Activated T-cell treated with anti-CD3 and anti-CD28 coated beads for 24 hours (primary cell): ENCODE measurements at regions not wholly inside any gene's neighbourhood (a gene's known extent, or its start where the extent isn't known, plus 50 kb on each side); places are given as distances from the start of the nearest gene placed in this dataset.
"Not testable (repeated sequence)": the region's sequence is repeated elsewhere in the genome, so short reads cannot be mapped to it uniquely, and the experiment has no call there.

Source experiments
- DNase-seq: peaks from one replicate; pipeline ENCODE4 v3.0.0-alpha.2; 2020; ENCODE audit warnings: low read depth

DNA sequence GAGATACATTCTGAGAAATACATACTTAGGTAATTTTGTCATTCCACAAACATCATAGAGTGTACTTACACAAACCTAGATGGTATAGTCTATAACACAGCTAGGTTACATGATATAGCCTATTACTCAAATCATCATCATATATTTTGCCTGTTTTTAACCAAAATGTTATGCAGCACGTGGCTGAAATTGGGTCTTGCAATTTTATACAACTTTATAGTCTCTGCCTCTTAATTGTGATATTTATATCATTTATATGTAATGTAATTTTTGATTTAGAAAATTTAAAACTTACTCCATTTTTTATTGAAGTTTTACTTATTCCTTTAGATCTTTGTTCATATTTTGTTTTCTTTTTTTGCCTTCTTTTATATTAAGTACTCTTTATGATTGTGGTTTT lies 350.7 kb upstream of the DCN start:
- DNase-seq, result no peak

DNA sequence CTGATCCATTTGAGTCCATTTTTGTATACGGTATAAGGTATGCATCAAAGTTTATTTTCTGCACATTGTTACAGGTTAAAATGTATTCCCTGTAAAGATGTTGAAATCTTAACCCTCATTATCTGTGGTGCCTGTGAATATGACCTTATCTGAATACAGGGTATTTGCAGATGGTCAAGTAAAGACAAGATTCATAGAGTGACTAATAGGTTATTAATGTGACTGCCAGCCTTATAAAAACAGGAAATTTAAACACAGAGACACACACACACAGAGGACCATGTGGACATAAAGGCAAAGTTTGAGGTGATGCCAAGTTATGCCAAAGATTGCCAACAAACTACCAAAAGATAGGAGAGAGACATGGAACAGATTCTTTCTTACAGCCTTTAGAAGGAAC lies 347.2 kb upstream of the DCN start:
- no peak for DNase-seq

DNA sequence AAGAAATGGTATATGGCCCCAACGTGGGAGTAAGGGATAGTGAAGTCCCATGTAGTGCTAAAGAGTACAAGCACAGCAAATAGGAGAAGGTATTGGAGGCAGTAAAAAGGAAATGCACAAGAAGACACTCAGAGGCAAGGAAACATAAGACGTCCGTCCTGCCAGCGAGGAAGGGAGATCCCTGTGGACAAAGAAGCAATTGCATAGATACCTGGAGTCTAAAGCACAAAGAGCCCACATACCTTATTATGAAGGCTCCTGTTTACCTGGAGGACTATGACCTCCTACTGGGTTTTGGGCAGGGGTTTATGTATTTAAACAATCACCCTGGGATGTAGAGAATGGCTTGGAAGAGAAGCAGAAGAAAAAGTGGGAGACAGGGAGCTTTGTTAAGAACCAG lies 341.2 kb upstream of the DCN start:
- no peak for DNase-seq

DNA sequence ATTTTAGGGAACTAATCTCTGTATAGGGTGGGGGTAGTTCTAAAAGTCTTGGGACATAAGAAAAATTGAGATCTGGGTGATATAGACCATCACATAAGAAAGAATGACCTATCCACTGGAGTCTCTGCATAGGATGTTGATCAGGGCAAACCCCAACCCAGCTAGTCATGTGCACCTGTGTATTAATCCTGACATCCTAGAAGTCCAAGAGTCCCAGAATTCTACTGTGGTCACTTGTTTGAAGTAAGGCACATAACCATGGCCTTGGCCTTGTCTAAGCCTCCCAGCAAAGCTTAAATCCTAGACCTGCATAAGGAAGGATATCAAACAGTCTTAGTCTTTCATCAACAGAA lies 334.1 kb upstream of the DCN start:
- DNase-seq, result no peak

DNA sequence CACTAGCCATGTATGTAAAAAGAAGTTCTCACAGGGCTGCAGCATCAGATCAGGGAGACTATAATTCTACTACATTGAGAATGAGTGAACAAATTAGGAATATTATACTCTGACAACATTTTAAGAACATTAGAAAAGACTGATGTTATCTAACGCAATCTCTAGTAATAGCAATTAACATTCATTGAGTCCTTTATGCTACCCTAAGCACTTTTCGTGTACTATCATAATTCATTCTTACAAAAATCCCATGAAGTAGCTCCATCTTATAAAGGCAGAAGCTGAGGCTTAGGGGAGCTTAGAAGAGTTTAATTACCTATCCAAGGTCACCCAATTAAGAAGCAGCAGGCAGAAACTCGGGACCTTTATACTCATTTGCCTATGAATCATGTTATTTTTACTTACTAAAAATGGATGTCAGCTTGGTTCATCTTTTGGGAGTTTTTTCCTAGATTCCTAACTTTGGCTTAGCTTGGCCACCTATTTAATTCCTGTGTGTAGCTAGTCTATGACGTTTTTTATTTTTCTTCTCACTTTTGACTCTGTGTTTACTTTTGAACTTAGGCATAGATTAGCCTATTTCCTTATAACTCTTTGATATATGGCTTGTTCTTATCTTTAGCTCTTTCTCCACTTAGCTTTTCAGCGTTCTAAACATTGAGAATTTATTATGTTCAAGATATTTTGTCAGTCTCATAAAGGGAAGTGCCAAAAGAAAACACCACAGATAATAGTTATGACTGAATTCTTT lies 333.5 kb upstream of the DCN start:
- DNase-seq, result no peak

DNA sequence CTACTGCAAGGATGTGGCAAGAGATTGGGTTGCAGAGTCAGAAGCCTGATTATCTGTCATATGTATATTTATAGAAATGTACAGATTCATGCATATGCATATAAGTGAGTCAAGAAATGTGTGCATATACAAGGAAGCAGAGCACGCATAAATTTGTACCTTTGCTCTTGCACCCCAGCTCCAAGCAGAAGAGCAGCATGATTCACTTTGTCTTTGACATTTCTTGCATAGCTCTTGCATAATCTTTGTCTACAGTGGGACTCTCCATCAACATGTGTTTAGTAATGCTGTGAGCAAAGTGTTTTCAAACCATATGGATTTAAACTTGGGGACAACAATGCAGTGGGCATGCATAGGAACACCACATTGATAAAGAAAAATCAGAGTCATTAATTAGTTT lies 330.7 kb upstream of the DCN start:
- no peak for DNase-seq

DNA sequence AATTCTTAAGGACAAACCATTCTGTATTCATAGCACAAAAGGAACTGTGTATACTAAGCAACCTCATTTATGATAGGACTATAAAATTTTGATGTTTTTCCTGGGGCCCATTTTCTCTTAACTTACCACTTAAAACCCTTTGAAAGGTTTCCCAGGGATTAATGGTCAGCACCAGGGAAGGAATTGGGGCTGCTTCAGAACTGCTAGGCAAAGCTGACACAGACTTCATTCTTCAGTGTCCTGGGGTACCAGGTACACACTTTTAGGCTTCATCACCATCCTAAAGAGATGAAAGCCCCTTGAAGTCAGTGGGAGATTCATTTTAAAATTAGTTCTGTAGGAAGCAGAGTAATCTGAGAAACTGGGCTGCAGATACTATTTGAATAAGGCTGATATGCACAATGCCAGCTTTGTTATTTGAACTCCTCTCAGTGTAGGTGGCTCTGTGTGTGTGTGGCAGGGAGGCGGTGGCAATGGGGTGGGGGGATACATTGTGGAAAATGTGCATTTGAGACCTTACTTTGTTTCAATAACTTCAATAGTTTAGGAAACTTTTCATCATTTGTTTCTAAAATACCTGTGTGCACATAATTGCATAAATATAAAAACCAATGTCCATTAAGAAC lies 329.3 kb upstream of the DCN start:
- DNase-seq, result no peak

DNA sequence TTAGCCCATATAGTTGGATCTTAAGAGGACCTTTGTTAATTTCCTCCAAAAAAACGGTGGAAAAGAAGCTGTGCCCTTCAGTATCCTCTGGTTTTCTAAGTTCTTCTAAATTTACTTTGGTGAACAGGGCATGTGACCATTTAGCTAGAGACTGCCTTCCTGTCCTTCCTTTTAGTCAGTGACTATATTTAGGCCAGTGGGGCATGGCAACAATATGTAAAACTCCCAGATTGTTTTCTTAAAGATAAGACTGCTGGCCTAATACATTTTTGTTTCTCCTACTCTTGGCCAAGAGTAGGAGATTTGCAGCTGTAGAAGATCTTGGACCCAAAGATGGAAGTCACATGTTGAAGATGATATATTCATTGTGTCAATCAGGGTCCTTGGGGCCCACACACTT lies 325.1 kb upstream of the DCN start:
- no peak for DNase-seq

DNA sequence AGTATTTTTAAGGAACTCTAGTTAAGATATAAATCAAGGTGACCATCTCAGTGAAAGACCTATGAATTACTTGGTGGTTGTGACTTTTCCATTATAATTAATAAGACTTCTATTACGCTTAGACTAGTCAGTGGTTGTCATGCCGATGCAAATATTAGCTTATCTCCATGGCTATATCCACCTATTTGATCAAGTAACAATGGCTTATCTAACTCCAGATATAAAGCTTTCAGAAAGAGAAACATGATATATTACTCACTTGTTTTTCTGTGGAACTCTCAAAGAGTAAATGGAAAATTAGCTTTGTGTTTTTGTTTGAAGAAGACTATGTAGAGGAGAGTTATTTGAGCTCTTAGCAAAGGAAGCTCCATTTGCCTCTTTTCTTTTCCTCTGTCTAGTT lies 323.8 kb upstream of the DCN start:
- no peak for DNase-seq

DNA sequence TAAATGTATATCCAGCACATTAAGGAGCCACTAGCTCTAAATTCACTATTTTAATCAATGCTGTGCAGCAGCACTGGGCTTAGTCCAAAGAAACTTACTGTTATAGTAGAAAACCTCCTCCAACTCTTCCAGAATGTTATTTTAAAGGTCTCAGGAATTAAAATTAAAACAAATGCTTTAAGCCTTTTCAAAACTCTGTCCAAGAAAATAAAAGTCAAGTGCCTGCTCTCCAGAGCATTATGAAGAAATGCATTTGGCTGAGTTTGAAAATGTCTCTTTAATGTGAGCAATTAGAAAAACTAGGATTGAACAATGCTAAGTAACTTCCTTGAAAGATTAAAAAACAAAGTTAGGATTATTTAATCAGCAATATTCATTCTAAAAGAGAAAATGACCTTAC lies 322.4 kb upstream of the DCN start:
- DNase-seq, result no peak

DNA sequence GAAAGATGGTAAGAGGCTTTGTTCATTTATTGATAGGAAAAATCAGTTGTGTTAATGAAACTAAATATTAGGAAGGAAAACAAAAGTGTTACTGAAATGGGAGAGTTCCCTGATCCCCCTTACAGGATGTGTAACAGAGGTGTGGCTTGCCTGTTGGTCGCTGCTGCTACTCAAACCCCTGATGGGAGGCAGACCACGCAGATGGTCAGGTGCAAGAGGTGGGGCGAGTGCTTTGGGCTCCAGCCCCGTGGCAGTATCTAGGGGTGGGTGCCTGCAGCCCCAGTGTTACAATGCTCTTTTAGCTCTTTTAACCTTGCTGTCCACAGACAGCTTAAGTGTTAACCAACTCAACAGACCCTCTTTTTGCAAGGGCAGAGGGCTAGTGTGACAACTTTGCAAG lies 319.6 kb upstream of the DCN start:
- DNase-seq, result no peak

DNA sequence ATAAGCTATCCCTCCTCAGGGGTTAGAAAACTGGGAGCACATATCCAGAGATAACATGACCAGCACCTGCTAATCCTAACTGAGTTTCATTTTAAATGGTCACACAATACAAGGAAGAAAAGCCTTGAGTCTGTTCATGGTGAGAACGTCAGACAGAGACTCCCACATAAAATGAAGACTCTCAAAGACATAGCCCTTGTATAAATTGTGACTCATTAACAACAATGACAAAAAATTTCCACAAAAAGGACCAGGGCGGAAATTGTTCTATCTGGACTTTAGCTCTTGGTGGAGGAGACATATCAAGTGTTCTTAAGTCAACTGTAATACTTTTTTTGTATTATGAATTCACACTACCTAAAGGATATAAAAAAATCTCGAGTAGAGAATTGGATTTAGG lies 313.7 kb upstream of the DCN start:
- DNase-seq, result no peak

DNA sequence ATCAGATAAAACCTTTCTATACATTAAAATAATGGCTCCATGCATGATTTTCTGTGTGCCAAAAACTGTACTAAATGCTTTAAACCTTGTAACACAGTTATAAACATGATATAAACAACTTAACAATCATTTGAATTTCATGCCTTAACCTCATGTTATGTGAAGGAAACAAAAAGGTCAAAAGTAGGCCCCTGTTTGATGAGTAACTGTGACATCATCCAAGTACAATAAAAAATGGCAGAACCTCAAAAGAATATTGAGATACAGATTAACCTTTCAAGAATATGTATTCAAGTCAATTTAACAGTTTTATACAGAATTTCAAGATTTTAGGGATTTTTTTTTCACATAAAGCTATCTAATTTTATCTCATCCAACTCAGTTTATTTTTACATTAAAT lies 310.7 kb upstream of the DCN start:
- no peak for DNase-seq

DNA sequence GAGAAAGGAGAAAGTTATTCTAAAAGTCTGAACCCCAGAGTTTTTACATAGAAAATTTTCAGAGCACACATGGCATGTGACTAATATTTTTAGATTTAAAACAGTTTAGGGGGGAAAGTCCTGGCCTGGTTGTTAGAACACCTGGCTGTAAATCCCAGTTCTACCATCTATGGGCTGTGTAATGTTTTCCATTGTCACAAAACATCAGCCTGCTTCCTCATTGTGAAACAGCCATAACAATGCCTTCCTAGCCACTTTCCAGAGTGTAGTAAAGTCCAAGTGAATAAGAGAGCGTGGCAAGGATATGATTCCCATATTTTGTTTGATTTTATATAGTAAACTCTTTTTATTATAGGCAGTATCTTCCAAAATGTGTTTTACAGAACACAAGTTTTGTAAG lies 310.0 kb upstream of the DCN start:
- no peak for DNase-seq

DNA sequence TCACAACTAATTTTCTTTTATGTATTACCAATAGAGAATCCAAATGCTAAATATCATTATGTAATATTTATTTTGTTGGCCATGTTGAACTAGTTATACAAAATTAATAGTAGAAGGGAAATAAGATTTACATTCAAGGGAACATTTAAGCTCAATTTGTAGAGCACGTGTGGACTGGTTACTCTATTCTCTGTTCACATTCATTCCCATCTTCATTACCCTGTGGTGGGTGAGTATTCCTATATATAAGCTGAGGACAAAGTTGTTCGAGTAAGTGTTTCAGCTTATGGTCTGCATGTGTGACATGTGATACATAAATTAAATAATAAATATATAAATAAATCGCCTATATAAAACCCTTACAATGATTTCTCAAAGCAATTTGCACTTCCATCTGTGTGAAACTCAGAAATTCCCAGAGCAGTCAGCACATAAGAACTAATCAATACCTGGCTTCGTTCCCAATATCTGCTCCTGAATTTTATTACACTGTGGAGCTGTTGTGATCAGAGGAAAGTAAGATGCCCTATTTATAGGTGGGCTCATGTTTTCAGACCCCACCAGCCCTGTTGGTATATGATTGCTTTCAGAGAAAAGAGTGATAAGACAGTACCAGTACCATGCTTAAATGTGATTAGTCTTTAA lies 308.2 kb upstream of the DCN start:
- DNase-seq, result no peak

DNA sequence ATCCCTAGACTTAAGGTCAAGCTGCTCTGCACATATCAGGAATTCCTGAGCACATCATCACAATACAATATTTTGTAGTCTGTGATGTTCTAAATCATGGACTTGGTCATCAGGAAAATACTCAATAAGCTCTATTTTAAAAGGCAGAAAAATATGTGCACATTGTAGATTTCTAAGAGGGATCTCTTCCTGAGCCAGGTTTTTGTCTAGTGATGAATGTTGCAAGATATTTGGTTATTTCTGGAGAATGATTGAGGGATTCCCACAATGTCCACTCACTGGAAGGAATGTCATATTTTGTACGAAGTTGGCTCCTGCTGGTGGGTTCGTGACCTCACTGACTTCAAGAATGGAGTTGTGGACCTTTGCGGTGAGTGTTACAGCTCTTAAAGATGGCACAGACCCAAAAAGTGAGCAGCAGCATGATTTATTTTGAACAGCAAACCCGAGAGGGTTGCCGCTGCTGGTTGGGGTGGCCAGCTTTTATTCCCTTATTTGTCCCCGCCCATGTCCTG lies 300.9 kb upstream of the DCN start:
- DNase-seq, result no peak

DNA sequence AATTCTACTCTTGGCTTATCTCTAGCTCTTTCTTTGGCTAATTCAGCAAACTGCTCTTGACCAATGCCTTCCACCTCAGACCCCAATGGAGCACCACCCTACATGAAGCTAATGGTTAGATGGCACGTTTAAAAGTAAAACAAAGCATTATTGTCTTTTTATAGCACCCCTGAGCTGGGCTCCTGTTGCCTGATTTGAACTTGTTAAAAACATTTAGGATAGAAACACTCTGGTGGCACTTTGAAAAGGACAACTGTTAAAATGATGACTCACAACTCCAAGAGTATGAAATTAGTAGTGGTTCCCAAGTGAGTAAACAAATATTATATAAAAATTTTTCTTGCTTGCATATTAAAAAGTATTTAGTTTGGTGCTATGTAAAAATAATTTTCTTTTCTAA lies 299.6 kb upstream of the DCN start:
- DNase-seq, result no peak

DNA sequence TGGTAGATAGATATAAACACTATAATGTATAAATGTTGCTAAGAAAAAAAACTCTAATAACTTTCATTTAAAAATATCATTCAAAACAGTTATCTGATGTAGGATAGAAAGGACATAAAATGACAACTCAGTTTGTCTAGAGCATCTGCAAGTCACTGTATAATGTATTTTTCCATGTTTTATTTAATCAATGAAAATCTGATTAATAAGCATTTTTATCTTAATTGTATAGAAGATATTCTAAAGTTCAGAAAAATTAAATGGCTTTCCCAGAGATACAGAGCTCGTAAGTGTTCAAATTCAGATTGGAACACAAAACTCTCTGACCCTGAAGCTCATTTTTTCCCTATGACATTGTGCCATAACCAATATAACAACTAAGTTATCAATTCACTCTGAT lies 295.9 kb upstream of the DCN start:
- DNase-seq, result no peak

DNA sequence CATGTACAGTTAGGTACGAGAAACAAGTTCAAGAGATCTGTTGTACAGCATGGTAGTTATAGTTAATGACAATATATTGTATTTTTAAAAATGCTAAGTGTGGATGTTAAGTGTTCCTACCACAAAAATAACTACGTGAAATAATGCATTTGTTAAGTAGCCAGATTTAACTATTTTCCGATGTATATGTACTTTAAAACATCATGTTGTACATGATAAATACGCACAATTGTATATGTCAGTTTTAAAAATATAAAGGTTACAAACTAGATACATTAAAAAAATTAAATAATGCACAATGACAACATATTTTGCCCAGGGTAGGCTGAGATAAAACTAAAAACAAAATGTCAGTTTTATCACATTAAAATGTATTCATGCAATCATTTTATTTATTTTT lies 285.1 kb upstream of the DCN start:
- DNase-seq, result no peak

DNA sequence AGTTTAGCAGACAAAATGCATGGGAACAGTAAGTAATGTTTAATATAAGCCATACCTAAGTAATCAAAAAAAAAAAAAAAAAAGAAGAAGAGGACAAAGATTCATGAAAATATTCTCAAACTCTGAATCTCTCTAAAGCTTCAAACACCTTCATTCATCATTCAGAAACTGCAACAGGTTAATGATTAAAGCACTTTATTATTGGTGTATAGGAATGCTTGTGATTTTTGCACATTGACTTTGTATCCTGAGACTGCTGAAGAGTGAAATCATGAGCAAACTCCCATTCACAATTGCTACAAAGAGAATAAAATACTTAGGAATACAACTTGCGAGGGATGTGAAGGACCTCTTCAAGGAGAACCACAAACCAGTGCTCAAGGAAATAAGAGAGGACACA lies 278.4 kb upstream of the DCN start:
- DNase-seq, result no peak

DNA sequence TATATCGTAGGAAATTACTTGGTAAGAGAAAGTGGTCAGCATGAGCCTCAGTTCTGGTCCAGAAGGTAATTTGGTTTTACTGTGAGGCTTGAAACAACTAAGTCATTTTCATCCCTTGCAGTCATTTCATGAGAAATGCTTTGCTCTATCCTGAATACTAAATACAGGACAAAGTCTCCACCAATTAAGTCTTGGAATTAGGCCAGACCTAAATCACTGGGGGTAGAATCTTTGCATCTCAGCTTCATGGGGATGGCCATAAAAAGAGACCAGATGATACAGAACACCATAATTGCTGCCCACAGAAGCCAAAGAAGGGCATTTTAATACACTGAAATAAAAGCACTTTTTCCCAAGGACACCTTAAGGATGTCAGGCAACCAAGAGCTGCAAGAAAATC lies 277.9 kb upstream of the DCN start:
- DNase-seq, result no peak

DNA sequence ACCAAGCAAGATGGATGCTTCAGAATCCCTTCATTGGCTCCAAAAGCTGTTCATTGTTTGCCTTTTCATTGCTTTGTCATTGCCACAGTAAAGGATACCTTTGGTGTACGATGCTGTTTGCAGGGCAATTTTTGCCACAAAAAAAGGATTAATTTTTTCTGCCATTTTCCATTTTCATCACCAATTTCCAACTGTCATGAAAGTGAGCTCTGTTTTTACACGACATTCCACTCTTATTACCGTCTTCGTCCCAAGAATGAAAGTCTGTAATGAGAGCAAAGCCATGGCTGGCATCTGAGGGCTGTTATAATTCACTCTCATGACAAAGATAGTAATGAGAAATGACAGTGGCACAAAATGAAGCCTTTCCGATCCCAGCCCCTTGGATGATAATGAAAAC lies 272.7 kb upstream of the DCN start:
- DNase-seq, result no peak

DNA sequence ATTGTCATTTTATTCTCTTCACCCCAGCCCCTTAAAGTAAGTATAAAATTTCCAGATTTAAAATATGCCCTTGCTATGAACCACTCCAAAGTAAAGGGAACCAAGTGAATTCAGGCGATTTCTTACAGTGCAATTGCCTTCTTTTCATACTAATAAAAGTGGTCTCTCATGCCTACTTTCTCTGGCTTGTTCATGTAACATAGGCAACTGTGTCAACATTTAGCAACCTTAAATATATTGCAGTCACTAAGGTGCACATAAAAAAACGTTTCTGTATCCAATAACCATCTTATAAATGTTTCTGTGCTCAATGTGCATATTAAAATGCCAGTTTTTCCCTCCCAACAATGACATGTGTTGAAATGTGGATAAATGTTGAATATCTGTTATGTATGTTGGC lies 271.6 kb upstream of the DCN start:
- DNase-seq, result no peak

DNA sequence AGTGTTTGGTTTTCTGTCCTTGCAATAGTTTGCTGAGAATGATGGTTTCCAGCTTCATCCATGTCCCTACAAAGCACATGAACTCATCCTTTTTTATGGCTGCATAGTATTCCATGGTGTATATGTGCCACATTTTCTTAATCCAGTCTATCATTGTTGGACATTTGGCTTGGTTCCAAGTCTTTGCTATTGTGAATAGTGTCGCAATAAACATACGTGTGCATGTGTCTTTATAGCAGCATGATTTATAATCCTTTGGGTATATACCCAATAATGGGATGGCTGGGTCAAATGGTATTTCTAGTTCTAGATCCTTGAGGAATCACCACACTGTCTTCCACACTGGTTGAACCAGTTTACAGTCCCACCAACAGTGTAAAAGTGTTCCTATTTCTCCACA lies 269.8 kb upstream of the DCN start:
- not testable (repeated sequence) for DNase-seq
